NK-92 treated with Interleukin-12 subunit alpha and Interleukin-12 subunit beta, amount 100 ng/mL, for 24 hours (cell line): ENCODE measurements at regions not wholly inside any gene's neighbourhood (a gene's known extent, or its start where the extent isn't known, plus 50 kb on each side); places are given as distances from the start of the nearest gene placed in this dataset.

ENCODE experiments used
- DNase-seq: peaks from one replicate; lab custom pipeline; 2025; lab: John Stamatoyannopoulos, UW

DNA sequence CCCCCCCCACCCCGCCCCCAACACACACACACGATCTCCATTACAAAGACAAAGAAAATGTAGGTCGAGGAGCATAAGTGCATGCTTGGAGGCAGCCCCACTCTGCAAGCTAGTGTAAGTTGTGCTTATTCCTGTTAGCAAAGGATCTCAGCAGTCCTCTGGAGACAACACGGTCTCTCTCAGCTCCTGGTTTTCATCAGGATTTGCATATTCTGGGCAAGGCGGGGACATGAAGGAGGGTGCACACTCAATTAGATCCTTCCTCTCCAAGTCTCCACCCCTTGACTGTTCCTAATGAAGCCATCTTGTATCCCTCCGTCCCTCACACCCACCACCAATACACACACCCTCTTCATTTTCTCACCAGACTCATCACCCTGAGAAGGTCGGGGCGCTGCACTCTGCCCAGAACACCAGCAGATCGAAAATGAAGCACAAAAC, 63.8 kb downstream of the MRPL46 start:
- DNase-seq, result no peak

DNA sequence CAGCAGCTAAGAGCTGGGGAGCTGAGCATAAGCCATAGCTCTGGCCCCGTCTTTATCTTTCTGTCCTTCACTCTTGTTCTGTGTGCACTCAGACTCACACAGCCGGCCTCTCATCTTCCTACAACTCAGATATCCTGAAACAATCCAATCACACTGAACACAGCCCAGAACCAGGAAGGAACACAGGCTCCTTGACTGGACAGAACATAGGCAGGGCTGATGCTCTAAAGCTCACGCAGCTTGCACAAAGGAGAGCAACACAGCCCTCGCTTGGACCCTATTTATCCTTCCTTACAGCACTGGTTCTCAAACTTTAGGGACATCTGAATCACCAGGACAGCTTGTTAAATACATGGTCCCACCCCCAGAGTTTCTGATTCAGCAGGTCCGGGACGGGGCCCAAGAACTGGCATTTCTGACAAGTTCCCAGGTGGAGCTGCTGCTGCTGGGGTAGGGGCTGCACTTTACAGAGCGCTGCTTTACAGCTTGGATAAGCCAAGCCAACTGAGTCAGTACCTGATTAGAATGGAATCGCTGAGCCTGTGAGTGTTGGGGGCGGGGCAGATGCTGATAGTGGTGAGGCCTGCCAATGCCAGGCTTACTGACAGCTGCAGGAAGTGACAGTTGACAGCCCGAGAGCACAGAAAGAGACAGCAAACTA, 65.1 kb downstream of the MRPL46 start:
- DNase-seq, result no peak

DNA sequence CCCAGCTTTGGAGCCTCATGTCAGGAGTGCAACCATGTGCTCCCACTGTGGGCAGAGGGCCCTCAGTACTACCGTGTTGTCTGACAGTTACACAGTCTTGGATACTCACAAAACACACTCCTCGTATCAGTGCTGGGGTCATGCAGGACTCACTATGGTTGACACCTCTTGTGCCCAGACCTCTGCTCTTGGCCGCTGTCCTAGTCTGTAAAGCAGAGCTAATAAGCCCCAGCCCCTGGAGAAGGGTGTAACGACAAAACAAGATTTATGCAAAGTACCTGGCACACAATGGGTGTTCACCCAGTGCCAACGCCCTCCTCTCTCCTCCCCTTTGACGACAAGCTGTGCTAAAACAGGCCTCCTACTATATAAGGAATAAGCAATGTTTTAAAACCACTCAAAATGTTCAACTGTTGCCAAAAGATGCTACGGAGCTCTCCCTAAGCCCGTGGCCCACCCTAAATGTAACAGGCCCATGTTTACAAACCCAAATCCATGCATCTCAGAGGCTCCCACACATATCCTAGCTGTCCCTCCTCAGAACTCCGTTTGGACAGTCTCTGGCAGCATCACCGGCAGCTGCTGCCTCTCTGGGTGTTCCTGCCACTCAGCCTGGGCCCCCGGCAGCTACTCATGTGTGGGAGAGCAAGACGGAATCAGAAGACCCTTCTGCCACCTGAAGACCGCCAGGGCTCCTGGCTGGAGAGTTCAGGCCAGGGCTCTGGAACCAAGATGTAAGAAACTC, 65.8 kb downstream of the MRPL46 start:
- DNase-seq, result no peak

DNA sequence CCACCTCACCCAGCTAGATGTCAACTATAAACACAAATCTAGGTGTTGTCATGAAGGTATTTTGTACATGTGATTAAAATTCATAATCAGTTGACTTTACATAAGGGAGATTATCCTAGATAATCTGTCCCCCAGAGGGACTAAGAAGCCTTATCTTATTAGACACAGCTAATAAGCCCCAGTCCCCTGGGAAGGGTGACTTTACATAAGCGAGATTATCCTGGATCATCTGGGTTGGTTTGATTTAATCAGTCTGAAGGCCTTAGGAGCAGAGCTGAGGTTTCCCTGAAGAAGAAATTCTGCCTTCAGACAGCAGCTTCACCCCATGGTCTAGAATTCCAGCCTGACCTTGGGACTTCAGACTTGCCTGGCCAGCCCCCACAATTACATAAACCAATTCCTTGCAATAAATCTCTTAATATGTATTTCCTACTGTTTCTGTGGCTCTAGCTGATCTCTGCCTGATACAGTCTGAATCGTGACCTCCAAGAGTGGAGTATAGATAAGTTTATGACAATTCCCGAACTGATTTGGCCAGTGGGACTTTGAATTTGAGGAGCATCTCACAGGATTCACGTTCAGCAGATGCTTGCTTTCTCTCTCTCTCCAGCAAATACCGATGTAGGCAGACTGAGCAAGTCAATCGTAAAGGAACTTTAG, 66.5 kb downstream of the MRPL46 start:
- no peak for DNase-seq

DNA sequence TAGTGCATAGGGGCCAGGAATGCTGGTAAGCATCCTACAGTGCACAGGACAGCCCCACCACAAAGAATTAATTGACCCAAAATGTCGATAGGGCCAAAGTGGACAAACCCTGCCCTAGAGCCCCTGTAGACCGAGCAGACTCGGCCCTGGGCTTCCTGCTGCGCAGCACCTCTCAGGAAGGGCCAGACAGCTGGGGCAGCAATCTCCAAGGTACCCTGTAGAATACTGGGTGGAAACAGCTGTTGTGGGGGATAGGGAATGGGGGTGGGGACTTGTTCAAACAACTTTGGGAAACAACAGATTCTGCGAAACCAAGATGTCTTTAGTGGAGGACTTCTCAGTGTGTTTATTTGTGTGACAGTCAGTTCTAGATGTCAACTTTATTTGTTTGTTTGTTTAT, 67.1 kb downstream of the MRPL46 start:
- DNase-seq, result no peak

DNA sequence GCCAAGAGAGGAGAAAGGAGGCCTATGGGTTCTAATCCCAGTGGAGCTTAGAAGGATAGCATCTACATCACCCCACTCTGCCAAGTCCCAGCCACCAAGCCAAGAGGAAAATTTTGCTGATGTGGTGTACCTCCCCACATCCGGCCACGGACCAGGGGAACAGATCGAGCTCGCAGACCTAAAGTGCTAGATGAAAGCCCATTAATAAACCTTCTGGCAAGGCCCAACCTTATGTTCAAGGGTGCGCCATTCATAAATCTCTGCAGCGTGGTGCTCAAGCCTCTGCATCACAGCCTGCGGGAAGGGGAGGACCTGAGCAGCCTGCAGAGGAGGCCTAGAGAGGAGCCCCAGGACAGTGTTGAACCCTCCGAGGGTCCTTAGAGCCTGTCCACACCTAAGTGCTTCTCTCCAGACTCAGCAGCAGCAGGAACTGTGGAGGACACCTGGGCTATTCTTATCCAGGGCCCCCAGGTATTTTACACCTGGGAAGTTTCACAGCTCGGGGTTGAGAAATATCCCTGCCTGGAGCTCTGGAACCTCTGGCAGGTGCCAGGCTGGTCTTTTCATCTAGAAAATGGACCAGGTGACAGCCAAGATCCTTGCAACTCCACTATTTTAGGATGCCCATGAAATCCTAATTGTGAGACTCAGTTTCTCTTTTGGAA, 68.0 kb downstream of the MRPL46 start:
- no peak for DNase-seq

DNA sequence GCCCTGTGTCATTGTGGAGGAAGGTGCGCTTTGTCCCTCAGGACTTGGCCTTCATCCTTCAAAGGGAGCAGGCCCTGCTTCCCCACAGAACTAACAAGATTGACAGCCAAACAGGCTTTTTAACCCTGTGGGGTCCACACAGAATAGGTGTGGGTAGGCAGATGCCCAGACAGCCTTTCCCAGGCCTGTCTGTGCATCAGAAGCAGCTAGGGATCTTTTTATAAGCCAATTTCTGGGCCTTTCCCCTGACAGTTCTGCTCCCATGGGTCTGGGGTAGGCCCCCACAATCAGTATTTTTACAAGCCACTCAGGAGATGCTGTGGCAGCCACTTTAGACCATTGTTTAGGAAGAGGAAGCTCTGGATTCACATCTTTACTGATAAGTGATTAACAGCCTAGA, 69.2 kb downstream of the MRPL46 start:
- no peak for DNase-seq

DNA sequence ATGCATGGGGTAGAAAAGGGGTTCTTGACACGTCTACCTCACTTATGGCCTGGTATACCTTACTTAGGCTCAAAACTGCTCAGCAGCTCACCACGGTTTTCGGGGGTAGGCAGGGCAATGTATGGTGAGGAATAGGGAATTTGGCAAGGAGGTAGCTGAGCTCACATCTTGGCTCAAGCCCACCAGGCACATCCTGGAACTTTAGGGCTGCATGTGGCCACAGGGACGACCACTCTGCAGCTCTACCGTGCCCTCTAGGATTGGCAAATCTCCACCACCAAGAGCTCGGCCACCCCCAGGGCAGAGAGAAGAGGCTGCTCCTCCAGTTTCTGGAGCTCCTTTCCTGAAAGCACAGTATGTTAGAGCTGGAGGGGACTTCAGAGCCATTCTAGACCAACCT, 69.7 kb downstream of the MRPL46 start:
- DNase-seq, result no peak

DNA sequence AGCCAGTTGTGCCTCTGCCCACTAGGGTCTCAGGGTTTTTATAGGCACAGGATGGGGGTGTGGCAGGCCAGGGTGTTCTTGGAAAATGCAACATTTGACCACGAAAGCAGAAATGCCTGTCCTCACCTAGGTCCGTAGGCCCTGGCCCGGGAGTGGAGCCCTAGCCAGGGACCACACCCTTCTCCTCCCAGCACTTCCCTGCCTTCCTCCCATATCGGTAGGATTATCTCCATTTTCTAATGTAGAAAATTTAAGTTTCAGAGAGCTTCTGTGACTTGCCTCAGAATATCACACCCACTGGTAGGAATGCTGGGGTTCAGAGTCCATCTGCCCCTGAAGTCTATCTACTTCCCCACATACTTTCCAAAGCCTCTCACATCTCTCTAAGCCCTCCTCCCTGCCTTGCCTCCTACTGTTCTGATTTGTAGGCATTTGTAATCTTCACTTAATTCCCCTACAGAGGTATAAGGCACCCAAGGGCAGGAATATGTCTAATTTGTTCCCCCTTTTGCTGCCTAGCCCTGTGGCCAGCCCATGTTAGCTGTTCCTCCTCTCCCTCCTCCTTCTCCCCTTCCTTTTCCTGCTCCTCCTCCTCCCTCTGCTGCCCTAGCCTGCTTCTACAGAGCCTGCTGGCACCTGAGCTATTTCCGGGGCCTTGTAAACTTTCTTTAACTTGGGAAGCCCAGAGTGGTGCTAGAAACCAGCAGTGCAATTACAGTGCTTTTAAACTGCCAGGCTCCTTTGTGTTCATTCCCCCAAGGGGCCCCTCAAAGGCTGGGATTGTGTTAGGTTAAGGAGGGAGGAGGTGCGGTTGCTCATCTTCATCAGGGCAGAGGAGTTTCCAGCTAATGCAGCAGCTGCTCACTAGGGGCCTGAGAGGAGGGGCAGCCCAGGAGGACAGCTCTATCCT, 71.1 kb downstream of the MRPL46 start:
- DNase-seq, result no peak

DNA sequence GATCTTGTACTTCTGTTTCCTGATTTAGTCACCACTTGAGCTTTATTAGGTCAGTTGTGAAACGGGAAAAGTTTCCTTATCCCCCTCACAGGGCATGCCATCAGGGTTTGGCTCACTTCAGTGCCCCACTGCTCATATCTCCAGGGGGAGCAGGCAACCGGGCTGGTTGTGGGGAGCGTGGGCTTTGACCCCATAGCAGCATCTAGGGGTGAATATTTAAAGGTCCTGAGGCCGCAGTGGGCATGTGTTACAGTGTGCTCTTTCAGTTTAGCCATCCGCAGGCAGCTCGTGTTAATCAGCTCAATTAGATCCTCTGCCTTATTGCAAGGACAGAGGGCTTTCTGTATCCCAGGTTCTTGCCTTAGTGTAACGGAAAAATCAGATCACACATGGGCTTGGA, 71.9 kb downstream of the MRPL46 start:
- no peak for DNase-seq

DNA sequence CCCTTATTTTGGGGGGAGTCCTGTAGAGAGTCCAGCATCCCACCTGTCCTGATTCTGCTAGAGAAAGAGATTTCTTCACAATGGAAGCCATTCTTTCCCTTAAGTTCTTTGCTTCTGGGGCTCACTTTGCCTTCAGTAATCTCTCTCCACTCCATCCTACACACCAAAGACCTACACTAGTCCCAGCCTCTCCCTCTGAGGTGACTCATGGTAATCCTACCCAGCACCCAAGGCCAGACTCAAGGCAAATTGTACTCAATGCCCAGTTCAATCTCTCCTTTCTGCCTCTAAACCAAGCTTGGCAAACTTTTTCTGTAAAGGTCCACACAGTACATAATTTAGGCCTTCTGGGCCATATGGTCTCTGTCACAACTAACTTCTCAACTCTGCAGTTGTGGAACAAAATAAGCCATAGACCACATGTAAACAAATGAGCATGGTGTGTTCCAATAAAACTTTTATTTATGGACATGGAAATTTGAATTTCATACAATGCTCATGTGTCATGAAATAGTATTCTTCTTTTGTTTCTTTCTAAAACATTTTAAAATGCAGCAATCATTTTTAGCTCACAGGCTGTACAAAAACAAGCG, 72.5 kb downstream of the MRPL46 start:
- no peak for DNase-seq

DNA sequence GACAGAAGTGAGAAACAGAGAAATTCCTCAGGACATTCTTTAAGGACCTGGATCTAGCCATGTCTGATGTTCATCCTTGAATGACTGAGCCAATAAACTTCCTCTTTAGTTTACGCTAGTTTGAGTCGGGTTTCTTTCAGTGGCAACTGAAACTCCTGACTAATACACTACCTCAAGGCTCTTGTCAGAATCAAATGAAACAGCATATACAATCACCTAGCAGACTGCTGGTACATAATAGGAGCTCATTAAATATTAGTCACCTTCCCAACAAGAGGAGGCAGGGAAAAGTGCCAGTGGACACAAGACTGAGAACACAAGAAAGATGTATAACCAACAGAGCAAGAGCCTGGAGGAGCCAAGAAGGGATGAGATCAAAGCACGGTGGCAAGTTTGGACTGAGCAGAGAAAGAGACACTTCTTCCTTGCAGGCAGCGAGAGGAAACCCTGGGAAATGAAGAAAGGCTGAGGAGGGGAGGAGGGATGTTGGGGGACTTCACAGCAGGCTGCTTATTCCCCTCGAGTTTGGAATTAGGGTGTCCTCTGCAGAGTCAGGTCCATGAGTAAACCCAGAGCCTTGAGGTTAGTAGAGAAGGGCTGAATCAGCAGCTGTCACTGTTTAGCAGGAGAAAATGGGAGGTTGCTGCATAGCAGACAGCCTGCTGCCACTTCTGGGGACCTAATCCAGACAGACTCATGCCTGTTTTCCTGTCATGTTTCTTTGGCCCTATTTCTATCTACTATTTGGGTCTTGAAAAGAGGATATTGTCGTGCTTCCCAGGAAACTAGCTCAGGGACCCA, 73.3 kb downstream of the MRPL46 start:
- DNase-seq, result no peak

DNA sequence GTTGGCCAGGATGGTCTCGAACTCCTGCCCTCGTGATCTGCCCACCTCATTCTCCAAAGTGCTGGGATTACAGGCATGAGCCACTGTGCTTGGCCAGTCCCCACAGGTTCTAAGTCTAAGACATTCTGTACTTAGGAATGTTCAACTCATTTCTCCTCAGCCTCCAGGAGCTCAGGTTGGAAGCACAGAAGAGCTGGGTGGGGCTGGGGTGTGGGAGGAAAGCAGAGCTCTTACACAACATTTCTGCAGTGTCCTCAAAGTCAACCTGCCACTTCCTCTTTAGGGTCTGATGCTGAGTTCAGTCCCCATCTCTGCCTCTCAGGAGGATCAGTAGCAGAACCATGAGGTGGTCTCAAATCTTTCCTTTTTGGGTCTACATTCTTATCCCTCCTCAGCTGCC, 75.5 kb downstream of the MRPL46 start:
- DNase-seq, result no peak

DNA sequence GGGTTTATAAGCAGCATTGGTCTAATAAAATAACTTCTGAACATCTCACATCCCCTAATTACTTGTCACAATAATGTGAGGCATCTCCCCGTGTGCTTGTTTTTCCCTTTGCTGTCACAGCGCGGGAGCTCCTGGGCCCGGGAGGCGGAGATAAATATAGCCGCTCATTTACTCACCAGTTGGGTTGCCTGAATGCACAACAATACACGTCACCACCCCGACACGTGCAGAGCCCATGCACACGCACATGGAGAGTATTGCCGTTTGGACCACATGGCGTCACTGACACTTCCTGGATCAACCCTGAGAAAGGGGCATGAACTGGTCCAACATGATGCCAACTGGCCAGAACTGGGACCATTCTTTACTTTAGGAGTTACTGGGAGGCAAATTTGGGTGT, 76.2 kb downstream of the MRPL46 start:
- DNase-seq, result no peak

DNA sequence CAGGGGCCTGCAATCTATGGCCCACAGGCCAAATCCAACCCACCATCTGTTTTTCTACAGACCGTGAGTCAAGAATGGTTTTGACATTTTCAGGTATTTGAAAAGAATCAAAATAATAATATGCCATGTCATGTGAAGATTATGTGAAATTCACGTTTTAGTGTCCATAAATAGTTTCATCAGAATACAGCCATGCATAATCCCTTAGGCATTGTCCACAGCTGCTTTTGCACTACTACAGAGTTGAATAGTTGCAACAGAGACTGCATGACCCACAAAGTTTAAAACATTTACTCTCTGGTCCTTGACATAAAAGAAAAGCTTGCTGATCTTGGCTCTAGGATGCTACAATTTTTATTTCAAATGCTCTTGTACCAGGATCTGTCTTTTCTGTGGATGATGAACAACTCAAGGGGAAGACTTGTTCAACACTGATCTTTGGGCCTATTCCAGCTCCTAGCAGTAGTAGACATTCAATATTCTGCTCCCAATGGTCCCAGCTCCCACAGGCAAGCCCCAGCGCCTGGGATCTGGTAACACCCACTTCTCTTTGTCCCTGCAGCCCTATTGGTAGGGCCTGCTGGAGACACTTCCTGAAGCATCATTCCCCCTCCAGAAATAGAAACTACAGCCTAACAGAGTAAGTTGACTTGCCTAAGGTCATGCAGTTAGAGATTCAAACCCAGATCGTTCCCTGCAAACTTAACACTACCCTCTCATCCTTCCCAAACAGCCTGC, 76.9 kb downstream of the MRPL46 start:
- DNase-seq, result no peak

DNA sequence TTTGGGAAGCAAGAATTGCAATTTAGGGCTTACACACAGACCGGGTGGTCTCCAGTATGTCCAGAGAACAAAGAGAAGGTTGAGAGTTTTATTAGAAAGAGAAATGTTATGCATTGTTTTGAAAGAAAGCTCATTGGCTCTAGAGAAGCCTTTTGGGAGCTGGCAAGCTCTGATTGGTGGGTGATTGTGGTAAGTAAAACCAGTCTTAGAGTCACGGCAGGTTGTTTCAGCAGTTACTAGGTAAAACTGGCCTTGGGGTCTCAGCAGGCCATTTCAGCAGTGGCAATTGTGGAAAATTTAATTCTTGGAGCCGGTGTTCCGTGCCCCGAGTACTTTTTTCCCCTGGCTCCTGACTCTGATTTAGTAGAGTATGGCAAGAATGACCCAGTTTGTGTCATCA, 78.1 kb downstream of the MRPL46 start:
- DNase-seq, result no peak

DNA sequence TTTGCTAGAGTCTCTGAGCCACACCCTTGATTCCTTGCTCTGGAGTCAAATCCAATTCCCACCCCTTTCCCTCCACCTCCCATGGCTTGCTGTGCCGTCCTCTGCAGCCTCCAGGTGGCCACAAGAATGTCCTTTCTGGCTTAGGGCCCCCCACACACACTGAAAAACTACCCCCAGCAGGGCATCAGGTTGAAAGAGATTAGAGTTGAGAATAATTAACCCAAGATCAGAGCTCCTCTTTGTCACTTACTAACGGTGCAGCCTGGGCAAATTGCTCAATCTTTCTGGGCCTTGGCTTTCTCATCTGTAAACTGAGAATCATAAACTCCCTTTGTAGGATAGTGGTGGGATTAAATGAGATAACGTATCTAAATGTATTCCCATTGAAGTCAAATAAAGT, 78.5 kb downstream of the MRPL46 start:
- DNase-seq, result no peak

DNA sequence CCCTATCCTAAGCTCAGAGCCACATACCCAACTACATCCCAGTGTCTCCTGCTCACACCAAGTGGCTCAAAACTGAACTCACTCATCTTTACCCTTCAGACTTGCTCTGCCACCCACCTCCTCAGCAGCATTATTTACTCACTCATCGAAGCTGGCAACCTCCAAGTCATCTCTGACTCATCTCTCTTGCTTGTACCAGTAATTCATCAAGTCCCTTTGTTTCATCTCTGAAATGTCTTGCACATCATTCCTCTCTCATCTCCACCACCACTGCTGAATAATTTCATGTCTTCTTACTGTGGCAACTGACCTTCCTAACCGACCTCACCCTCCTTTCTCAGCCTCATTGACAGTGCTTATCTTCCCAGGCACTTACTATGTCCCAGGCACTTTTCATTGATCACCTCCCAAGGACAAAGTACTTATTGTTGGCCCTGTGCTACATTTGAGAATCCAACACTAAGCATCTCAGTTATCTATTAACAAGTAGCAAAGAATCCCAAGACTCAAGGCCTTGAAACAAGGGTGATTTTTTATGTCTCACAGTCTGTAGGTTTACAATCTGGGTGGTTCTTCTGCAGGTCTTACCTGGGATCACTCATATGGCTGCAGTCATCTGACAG, 82.0 kb downstream of the MRPL46 start:
- DNase-seq, result no peak

DNA sequence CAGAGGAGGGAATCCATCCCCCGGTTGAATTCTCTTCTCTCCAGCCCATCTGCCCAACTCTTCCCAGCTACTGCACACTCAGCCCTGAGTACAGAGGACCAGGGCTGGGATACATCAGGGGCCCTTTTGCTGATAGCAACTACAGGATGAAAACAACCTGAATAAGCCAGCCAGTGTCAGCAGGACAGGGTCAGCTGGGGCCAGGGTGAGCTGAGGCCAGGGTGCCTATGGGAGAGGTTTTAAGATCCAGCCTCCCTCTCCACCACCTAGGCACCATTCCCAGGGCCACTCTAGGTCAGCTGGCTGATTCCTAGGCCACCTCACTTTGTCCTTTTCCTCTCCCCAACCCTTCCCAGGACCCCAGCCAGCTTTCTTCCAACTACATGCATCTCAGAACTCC, 83.8 kb downstream of the MRPL46 start:
- DNase-seq, result no peak
